NOMO-1 treated with DMSO at 0.1 percent for 48 hours (cell line): ENCODE measurements at regions not wholly inside any gene's neighbourhood (a gene's known extent, or its start where the extent isn't known, plus 50 kb on each side); places are given as distances from the start of the nearest gene placed in this dataset.
A peak's percentile ranks its signal among the peaks of the same experiment; 100 is the strongest.
"Not testable (repeated sequence)": the region's sequence is repeated elsewhere in the genome, so short reads cannot be mapped to it uniquely, and the experiment has no call there.

Source experiments
- DNase-seq: peaks from one replicate; lab custom pipeline; 2025; ENCODE audit not compliant: unreplicated experiment; lab: John Stamatoyannopoulos, UW

GRCh38 chr11:116070520-116070919, 566.3 kb upstream of the CADM1 start:
- DNase-seq = no peak

- no peak for DNase-seq
Observed at GRCh38 chr11:116066777-116067176, 562.6 kb upstream of the CADM1 start.

GRCh38 chr11:116065986-116066385, 561.8 kb upstream of the CADM1 start:
- peak; percentile 57 for DNase-seq

GRCh38 chr11:116065191-116065895, 561.1 kb upstream of the CADM1 start:
- no peak for DNase-seq

GRCh38 chr11:116062490-116063171, 558.4 kb upstream of the CADM1 start:
- peak; percentile 40 for DNase-seq

- no peak for DNase-seq
Observed at GRCh38 chr11:116062129-116062489, 557.9 kb upstream of the CADM1 start.

GRCh38 chr11:116061322-116061721, 557.1 kb upstream of the CADM1 start:
- DNase-seq = no peak

GRCh38 chr11:116059919-116060318, 555.7 kb upstream of the CADM1 start:
- DNase-seq = no peak

GRCh38 chr11:116057000-116057399, 552.8 kb upstream of the CADM1 start:
- DNase-seq = peak; percentile 91

GRCh38 chr11:116055064-116055463, 550.8 kb upstream of the CADM1 start:
- no peak for DNase-seq

GRCh38 chr11:116053548-116053919, 549.3 kb upstream of the CADM1 start:
- no peak for DNase-seq

- DNase-seq = no peak
Observed at GRCh38 chr11:116052603-116053547, 548.7 kb upstream of the CADM1 start.

GRCh38 chr11:116051494-116051893, 547.3 kb upstream of the CADM1 start:
- DNase-seq = no peak

- DNase-seq = no peak
Observed at GRCh38 chr11:116049383-116049782, 545.2 kb upstream of the CADM1 start.

- DNase-seq = no peak
Observed at GRCh38 chr11:116046127-116046526, 541.9 kb upstream of the CADM1 start.

- DNase-seq = no peak
Observed at GRCh38 chr11:116044941-116045340, 540.7 kb upstream of the CADM1 start.

- no peak for DNase-seq
Observed at GRCh38 chr11:116044520-116044919, 540.3 kb upstream of the CADM1 start.

- peak; percentile 73 for DNase-seq
Observed at GRCh38 chr11:116043857-116044256, 539.6 kb upstream of the CADM1 start.

GRCh38 chr11:116043059-116043458, 538.8 kb upstream of the CADM1 start:
- not testable (repeated sequence) for DNase-seq

- DNase-seq = no peak
Observed at GRCh38 chr11:116042146-116042545, 537.9 kb upstream of the CADM1 start.

GRCh38 chr11:116037861-116038260, 533.6 kb upstream of the CADM1 start:
- no peak for DNase-seq

- DNase-seq = no peak
Observed at GRCh38 chr11:116035977-116036376, 531.8 kb upstream of the CADM1 start.
